DMS 273 treated with DMSO at 0.1 percent for 48 hours (cell line): ENCODE measurements at regions not wholly inside any gene's neighbourhood (a gene's known extent, or its start where the extent isn't known, plus 50 kb on each side); places are given as distances from the start of the nearest gene placed in this dataset.

Source experiments
- DNase-seq: peaks from one replicate; lab custom pipeline; 2025; lab: John Stamatoyannopoulos, UW

DNA sequence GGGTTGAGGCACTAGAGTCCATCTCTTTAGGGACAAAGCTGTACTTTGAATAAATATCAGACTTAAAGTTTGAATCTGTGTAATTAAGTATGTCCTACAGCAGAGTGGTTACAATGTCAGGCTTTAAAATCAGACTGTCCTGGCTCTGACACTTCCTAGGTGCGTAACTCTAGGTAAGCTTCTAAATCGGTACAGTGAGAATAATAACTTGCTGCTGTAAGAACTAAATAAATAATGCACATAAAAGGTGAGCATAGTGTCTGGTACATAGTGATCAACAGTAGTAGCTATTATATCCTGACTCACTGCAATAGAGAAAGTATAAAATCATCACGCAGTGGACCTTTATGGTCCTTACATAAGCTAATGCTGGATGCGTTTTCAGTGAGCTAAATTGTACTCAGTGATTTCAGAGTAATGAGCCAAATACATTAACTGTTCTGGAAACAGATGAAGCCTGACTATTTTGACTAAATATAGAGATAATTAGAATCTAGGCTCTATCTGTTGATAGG, 72.2 kb upstream of the PDK4 start:
- no peak for DNase-seq

DNA sequence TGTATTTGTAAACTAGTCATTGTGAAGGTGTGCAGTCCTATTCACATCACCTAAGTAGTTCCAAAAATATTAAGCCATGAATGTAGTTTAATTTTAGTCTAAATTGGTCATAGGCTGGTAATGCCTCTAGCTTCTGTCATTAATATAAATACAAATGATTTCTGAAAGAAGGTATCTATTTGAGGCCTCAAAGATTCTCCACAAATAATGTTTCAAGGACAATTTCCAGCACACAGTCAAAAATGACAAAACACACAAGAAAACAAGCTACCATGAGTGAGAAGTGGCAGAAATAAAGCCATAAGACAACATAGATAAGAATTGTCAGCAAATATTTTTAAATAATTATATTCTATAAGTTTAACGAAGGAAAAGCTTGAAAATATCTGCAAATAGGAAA, 66.7 kb upstream of the PDK4 start:
- DNase-seq = no peak

DNA sequence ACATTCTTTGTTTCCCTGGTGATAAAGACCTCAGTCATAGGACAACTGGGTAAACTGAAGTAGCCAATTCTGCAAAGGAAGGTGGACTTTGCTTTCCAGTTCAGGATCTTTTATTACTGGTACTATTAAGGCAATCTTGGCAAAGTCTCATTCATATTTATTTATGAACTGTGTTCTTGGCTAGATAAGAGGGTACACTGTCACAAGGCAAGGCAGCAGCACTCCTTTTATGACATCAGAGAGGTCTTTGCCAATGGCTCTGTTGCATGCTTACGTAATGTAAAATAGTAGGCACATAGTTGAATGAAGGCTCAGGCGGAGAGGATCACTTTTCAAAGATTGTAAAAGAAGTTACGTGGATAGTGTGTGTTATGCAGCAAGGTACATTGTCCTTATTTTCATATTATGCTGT, 63.7 kb upstream of the PDK4 start:
- DNase-seq = no peak

DNA sequence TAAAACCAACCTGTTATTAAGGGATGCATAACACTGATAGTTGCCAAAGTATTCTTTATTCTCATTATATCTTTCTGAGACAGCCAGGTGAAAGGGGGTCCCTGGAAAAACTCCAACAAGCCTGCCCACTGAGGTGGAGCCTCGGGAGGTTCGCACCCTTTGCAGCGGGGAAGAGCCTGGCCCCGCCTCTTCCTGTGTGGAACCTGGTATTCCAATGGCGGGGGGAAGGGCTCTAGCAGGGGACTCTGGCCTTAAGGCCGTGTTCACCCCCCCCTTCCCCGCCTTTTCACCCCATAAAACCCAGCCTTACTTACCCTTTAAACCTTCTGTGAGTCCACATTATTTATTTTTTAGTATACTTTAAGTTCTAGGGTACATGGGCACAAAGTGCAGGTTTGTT, 62.4 kb upstream of the PDK4 start:
- DNase-seq = no peak

DNA sequence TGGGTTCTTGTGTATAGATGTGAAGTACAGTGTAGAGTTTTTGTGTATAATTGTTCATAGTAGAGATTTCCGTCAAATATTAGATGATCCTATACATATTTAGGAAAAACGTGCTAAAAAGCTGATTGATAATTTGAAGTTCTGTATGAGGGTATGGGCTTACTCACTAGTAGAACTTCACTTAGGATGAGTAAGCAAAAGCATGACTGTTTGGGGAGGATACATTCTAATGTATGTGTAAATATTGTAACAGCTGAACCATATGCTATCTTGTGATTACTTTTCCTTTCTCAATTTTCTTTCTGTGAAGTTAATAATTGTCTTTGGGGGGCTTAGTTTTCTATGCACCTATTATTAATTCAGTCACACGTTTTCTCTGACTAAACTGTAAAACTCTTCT, 53.2 kb upstream of the PDK4 start:
- no peak for DNase-seq

DNA sequence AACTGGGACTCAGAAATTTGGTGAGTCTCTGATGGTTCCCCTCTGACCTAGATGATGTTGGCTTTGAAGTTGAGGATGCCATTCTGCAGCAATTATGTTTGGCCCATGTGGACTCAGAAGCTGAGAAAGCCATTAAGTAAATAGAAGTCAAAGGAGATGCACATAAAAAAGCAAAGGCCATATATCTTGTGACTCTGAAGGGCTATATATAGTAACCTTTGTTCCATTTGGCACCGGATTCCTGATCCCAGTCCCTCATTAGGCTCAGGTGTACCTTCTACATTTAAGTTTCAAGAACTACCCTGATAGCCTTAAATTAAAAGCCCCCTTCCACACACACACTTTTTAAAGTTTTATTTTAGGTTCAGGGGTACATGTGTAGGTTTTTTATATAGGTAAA, 50.0 kb upstream of the PDK4 start:
- DNase-seq = no peak
